GM20431 (cell line): ENCODE measurements at regions not wholly inside any gene's neighbourhood (a gene's known extent, or its start where the extent isn't known, plus 50 kb on each side); places are given as distances from the start of the nearest gene placed in this dataset.

Experiments used
- in situ Hi-C: fragments of 300-500 bp; cut with MseI, MboI; formaldehyde crosslinking; loops from one replicate; pipeline ENCODE4 v1.15.0; 2020; ENCODE audit warnings: low sequenced_read_pairs; ENCODE audit not compliant: unreplicated experiment

- in situ Hi-C loops = no loop called here
These were observed 192.9 kb downstream of the NRIP1 start for GRCh38 chr21:14871861-14872260.

- in situ Hi-C loops = no loop called here
These were observed 194.0 kb downstream of the NRIP1 start for GRCh38 chr21:14870853-14871149.

- in situ Hi-C loops = no loop called here
These were observed 194.6 kb downstream of the NRIP1 start for GRCh38 chr21:14869984-14870852.

- in situ Hi-C loops = no loop called here
These were observed 197.7 kb downstream of the NRIP1 start for GRCh38 chr21:14866859-14867765.

- in situ Hi-C loops = no loop called here
These were observed 200.4 kb downstream of the NRIP1 start for GRCh38 chr21:14864211-14865021.

GRCh38 chr21:14863745-14864210, 201.0 kb downstream of the NRIP1 start:
- in situ Hi-C loops = no loop called here

- in situ Hi-C loops = no loop called here
These were observed 201.7 kb downstream of the NRIP1 start for GRCh38 chr21:14862794-14863720.

- in situ Hi-C loops = no loop called here
These were observed 206.5 kb downstream of the NRIP1 start for GRCh38 chr21:14858311-14858710.

GRCh38 chr21:14857529-14857928, 207.3 kb downstream of the NRIP1 start:
- in situ Hi-C loops = no loop called here

- in situ Hi-C loops = no loop called here
These were observed 214.4 kb downstream of the NRIP1 start for GRCh38 chr21:14850394-14850793.

- in situ Hi-C loops = no loop called here
These were observed 218.2 kb downstream of the NRIP1 start for GRCh38 chr21:14846621-14847020.

GRCh38 chr21:14844001-14844400, 220.8 kb downstream of the NRIP1 start:
- in situ Hi-C loops = no loop called here

GRCh38 chr21:14842601-14843000, 222.2 kb downstream of the NRIP1 start:
- in situ Hi-C loops = no loop called here

GRCh38 chr21:14841511-14842472, 223.0 kb downstream of the NRIP1 start:
- in situ Hi-C loops = no loop called here

- in situ Hi-C loops = no loop called here
These were observed 226.4 kb downstream of the NRIP1 start for GRCh38 chr21:14838400-14838799.

GRCh38 chr21:14836950-14837349, 227.8 kb downstream of the NRIP1 start:
- in situ Hi-C loops = no loop called here

- in situ Hi-C loops = no loop called here
These were observed 231.0 kb downstream of the NRIP1 start for GRCh38 chr21:14833666-14834351.

GRCh38 chr21:14833241-14833640, 231.6 kb downstream of the NRIP1 start:
- in situ Hi-C loops = no loop called here
